NCI-H82 (cell line): ENCODE measurements at regions not wholly inside any gene's neighbourhood (a gene's known extent, or its start where the extent isn't known, plus 50 kb on each side); places are given as distances from the start of the nearest gene placed in this dataset.
"Not testable (repeated sequence)": the region's sequence is repeated elsewhere in the genome, so short reads cannot be mapped to it uniquely, and the experiment has no call there.

ENCODE experiments used
- DNase-seq: peaks from one replicate; lab custom pipeline; 2025; lab: John Stamatoyannopoulos, UW

GRCh38 chrX:65610481-65610880, 57.0 kb upstream of the MSN start:
- no peak for DNase-seq

- no peak for DNase-seq
Measured at GRCh38 chrX:65610040-65610439, 57.4 kb upstream of the MSN start.

GRCh38 chrX:65609237-65609636, 58.2 kb upstream of the MSN start:
- DNase-seq: no peak

GRCh38 chrX:65608026-65608425, 59.4 kb upstream of the MSN start:
- DNase-seq: no peak

GRCh38 chrX:65607070-65607742, 60.2 kb upstream of the MSN start:
- DNase-seq: no peak

GRCh38 chrX:65602221-65602560, 65.3 kb upstream of the MSN start:
- no peak for DNase-seq

GRCh38 chrX:65601530-65602220, 65.8 kb upstream of the MSN start:
- no peak for DNase-seq

GRCh38 chrX:65601126-65601525, 66.3 kb upstream of the MSN start:
- no peak for DNase-seq

- no peak for DNase-seq
Measured at GRCh38 chrX:65600106-65600505, 65.5 kb upstream of the LAS1L start.

- DNase-seq: no peak
Measured at GRCh38 chrX:65598559-65599147, 64.1 kb upstream of the LAS1L start.

- DNase-seq: no peak
Measured at GRCh38 chrX:65596270-65597034, 61.9 kb upstream of the LAS1L start.

GRCh38 chrX:65595460-65595876, 60.9 kb upstream of the LAS1L start:
- DNase-seq: peak; percentile 97

GRCh38 chrX:65591206-65591605, 56.6 kb upstream of the LAS1L start:
- no peak for DNase-seq

- no peak for DNase-seq
Measured at GRCh38 chrX:65589304-65589703, 54.7 kb upstream of the LAS1L start.

- no peak for DNase-seq
Measured at GRCh38 chrX:65588795-65589194, 54.2 kb upstream of the LAS1L start.

- no peak for DNase-seq
Measured at GRCh38 chrX:65587616-65588526, 53.3 kb upstream of the LAS1L start.

GRCh38 chrX:65586491-65586890, 51.9 kb upstream of the LAS1L start:
- no peak for DNase-seq

- not testable (repeated sequence) for DNase-seq
Measured at GRCh38 chrX:65585226-65585625, 50.6 kb upstream of the LAS1L start.
